A673 (cell line): ENCODE measurements at regions not wholly inside any gene's neighbourhood (a gene's known extent, or its start where the extent isn't known, plus 50 kb on each side); places are given as distances from the start of the nearest gene placed in this dataset.

Source experiments
- EZH2 ChIP-seq: fragments of 200-600 bp; sonication (generic); IDR thresholded peaks from 2 replicates; pipeline ENCODE4 v1.6.1; 2017; ENCODE audit warnings: borderline replicate concordance, low read depth, mild to moderate bottlenecking, mixed read lengths, antibody characterized with exemption, low read length; ENCODE audit not compliant: poor library complexity, severe bottlenecking
- TF ChIP-seq, protein P1 (sequence below): fragments of 300-800, 200-600 bp; sonication (generic); conservative IDR thresholded peaks from 2 replicates; pipeline ENCODE4 v1.5.1; 2017; ENCODE audit warnings: low read depth, mild to moderate bottlenecking, antibody characterized with exemption, low read length, moderate library complexity, mixed read lengths

DNA sequence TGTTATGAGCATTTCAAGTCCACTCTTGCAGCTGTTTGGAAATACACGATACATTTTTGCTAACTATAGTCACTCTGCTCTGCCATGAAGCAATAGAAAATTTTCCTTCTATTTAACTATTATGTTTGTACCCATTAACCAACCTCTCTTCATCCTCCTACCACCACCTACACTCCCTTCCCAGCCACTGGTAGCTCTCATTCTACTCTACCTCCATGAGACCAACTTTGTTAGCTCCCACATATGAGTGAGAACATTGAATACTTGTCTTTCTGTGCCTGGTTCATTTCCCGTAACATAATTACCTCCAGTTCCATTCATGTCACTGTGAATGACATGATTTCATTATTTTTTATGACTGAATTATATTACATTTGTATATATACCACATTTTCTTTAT is 505.9 kb upstream of the CCNG1 start:
- TF ChIP-seq, protein P1, sequence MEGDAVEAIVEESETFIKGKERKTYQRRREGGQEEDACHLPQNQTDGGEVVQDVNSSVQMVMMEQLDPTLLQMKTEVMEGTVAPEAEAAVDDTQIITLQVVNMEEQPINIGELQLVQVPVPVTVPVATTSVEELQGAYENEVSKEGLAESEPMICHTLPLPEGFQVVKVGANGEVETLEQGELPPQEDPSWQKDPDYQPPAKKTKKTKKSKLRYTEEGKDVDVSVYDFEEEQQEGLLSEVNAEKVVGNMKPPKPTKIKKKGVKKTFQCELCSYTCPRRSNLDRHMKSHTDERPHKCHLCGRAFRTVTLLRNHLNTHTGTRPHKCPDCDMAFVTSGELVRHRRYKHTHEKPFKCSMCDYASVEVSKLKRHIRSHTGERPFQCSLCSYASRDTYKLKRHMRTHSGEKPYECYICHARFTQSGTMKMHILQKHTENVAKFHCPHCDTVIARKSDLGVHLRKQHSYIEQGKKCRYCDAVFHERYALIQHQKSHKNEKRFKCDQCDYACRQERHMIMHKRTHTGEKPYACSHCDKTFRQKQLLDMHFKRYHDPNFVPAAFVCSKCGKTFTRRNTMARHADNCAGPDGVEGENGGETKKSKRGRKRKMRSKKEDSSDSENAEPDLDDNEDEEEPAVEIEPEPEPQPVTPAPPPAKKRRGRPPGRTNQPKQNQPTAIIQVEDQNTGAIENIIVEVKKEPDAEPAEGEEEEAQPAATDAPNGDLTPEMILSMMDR: no peak
- TF ChIP-seq EZH2: no peak
